OCI-LY1 (cell line): ENCODE measurements at regions not wholly inside any gene's neighbourhood (a gene's known extent, or its start where the extent isn't known, plus 50 kb on each side); places are given as distances from the start of the nearest gene placed in this dataset.

Experiments used
- H2AFZ ChIP-seq: fragments of 200-600 bp; sonication (generic), shearing (Covaris generic); 2 replicates; pipeline ENCODE4 v1.6.0; 2014; ENCODE audit warnings: antibody characterized with exemption, mild to moderate bottlenecking, low read length
- H3F3A ChIP-seq: fragments of 200-600 bp; sonication (generic), shearing (Covaris generic); 2 replicates; pipeline ENCODE4 v1.6.0; 2014; ENCODE audit warnings: mild to moderate bottlenecking, antibody characterized with exemption, low read length, moderate library complexity; ENCODE audit not compliant: insufficient read depth
- H3K27ac ChIP-seq: fragments of 200-600 bp; sonication (generic); 2 replicates; pipeline ENCODE4 v1.5.1; 2014; ENCODE audit warnings: low read length, mixed run types, mild to moderate bottlenecking, low read depth; ENCODE audit not compliant: poor library complexity, severe bottlenecking
- H3K27me3 ChIP-seq: fragments of 200-600 bp; sonication (generic); 2 replicates; pipeline ENCODE4 v1.6.0; 2014; ENCODE audit warnings: antibody characterized with exemption, mild to moderate bottlenecking, low read length, moderate library complexity; ENCODE audit not compliant: insufficient read depth
- H3K36me3 ChIP-seq: fragments of 200-600 bp; sonication (generic); 2 replicates; pipeline ENCODE4 v1.6.1; 2014; ENCODE audit warnings: mild to moderate bottlenecking, antibody characterized with exemption, low read length, moderate library complexity, mixed read lengths; ENCODE audit not compliant: insufficient read depth
- H3K4me1 ChIP-seq: fragments of 200-600 bp; sonication (generic); 2 replicates; pipeline ENCODE4 v1.5.1; 2014; ENCODE audit warnings: mild to moderate bottlenecking, low read length, moderate library complexity; ENCODE audit not compliant: insufficient read depth, severe bottlenecking
- H3K4me2 ChIP-seq: fragments of 200-600 bp; sonication (generic), shearing (Covaris generic); 2 replicates; pipeline ENCODE4 v1.6.1; 2014; ENCODE audit warnings: low read length
- H3K4me3 ChIP-seq: fragments of 200-600 bp; sonication (generic); 2 replicates; pipeline ENCODE4 v1.5.1; 2014; ENCODE audit warnings: low read length, low read depth, mild to moderate bottlenecking, mixed read lengths; ENCODE audit not compliant: poor library complexity, severe bottlenecking
- H3K79me2 ChIP-seq: fragments of 200-600 bp; shearing (Covaris generic); 2 replicates; pipeline ENCODE4 v1.6.1; 2016; ENCODE audit warnings: mixed run types, low read length, mixed read lengths; ENCODE audit not compliant: insufficient read depth
- H3K9ac ChIP-seq: fragments of 200-600 bp; sonication (generic), shearing (Covaris generic); 2 replicates; pipeline ENCODE4 v1.6.1; 2014; ENCODE audit warnings: mild to moderate bottlenecking, low read length, mixed read lengths
- H3K9me2 ChIP-seq: fragments of 200-600 bp; sonication (generic), shearing (Covaris generic); 2 replicates; pipeline ENCODE4 v1.6.1; 2014; ENCODE audit warnings: low read depth, mild to moderate bottlenecking, low read length, mixed read lengths
- H3K9me3 ChIP-seq: fragments of 200-600 bp; shearing (Covaris generic); 2 replicates; pipeline ENCODE4 v1.6.1; 2014; ENCODE audit warnings: low read length, mixed read lengths
- H4K20me1 ChIP-seq: fragments of 200-600 bp; sonication (generic), shearing (Covaris generic); 2 replicates; pipeline ENCODE4 v1.6.0; 2016; ENCODE audit warnings: mild to moderate bottlenecking, low read length; ENCODE audit not compliant: insufficient read depth
- CTCF ChIP-seq: fragments of 200-600 bp; sonication (generic), shearing (Covaris generic); IDR thresholded peaks from 2 replicates; pipeline ENCODE4 v1.5.1; 2017; ENCODE audit warnings: mild to moderate bottlenecking, antibody characterized with exemption, low read length, moderate library complexity, mixed read lengths
- EZH2 ChIP-seq: fragments of 200-600 bp; sonication (generic), shearing (Covaris generic); IDR thresholded peaks from 2 replicates; pipeline ENCODE4 v1.8.0; 2017; ENCODE audit warnings: borderline replicate concordance, mixed run types, mild to moderate bottlenecking, antibody characterized with exemption, low read length, moderate library complexity, mixed read lengths

GRCh38 chr14:54177019-54177418 lies 219.8 kb upstream of the CDKN3 start:
- no peak overlapping the region for H3K4me3 ChIP-seq
- H3K4me1 ChIP-seq, result no peaks in the 10 kb centered on the region
- H3K27ac ChIP-seq, result no peak overlapping the region
- no peaks in the 10 kb centered on the region for H3F3A ChIP-seq
- TF ChIP-seq CTCF, result no peak
- no peak for TF ChIP-seq EZH2
- H3K36me3 ChIP-seq, result no peaks in the 10 kb centered on the region
- no peaks in the 10 kb centered on the region for H3K27me3 ChIP-seq
- no peaks in the 10 kb centered on the region for H3K9me3 ChIP-seq
- H3K79me2 ChIP-seq, result no peaks in the 10 kb centered on the region
- no peak overlapping the region for H2AFZ ChIP-seq
- no peaks in the 10 kb centered on the region for H3K9me2 ChIP-seq
- no peak overlapping the region for H3K4me2 ChIP-seq
- no peak overlapping the region for H3K9ac ChIP-seq
- no peaks in the 10 kb centered on the region for H4K20me1 ChIP-seq

- H3K36me3 ChIP-seq, result no peaks in the 10 kb centered on the region
- no peak overlapping the region for H3K27ac ChIP-seq
- H3K4me2 ChIP-seq, result no peak overlapping the region
- H3F3A ChIP-seq, result no peaks in the 10 kb centered on the region
- H3K4me1 ChIP-seq, result no peaks in the 10 kb centered on the region
- H3K79me2 ChIP-seq, result no peaks in the 10 kb centered on the region
- H3K27me3 ChIP-seq, result no peaks in the 10 kb centered on the region
- H3K9ac ChIP-seq, result no peak overlapping the region
- no peak overlapping the region for H2AFZ ChIP-seq
- H3K4me3 ChIP-seq, result no peak overlapping the region
- no peaks in the 10 kb centered on the region for H3K9me2 ChIP-seq
- H3K9me3 ChIP-seq, result no peaks in the 10 kb centered on the region
- TF ChIP-seq CTCF, result no peak
- TF ChIP-seq EZH2, result no peak
- H4K20me1 ChIP-seq, result no peaks in the 10 kb centered on the region
These were observed 218.9 kb upstream of the CDKN3 start for GRCh38 chr14:54177641-54178621.

- H3K27me3 ChIP-seq, result no peaks in the 10 kb centered on the region
- no peaks in the 10 kb centered on the region for H3K4me1 ChIP-seq
- no peaks in the 10 kb centered on the region for H3K79me2 ChIP-seq
- TF ChIP-seq EZH2 (no peak), CTCF (no peak)
- H3K27ac ChIP-seq, result no peak overlapping the region
- no peak overlapping the region for H3K4me3 ChIP-seq
- H3K9me2 ChIP-seq, result no peaks in the 10 kb centered on the region
- H3F3A ChIP-seq, result no peaks in the 10 kb centered on the region
- no peaks in the 10 kb centered on the region for H4K20me1 ChIP-seq
- H3K9me3 ChIP-seq, result no peaks in the 10 kb centered on the region
- H3K9ac ChIP-seq, result no peak overlapping the region
- H2AFZ ChIP-seq, result no peak overlapping the region
- H3K36me3 ChIP-seq, result no peaks in the 10 kb centered on the region
- H3K4me2 ChIP-seq, result no peak overlapping the region
These were observed 214.3 kb upstream of the CDKN3 start for GRCh38 chr14:54182419-54183045.
